HG02763 (cell line): ENCODE measurements at regions not wholly inside any gene's neighbourhood (a gene's known extent, or its start where the extent isn't known, plus 50 kb on each side); places are given as distances from the start of the nearest gene placed in this dataset.

Experiments used
- ATAC-seq: cut with Tn5 transposase; IDR thresholded peaks from one replicate; pipeline ENCODE4 v1.9.1; 2021; ENCODE audit warnings: mild to moderate bottlenecking, moderate library complexity; ENCODE audit not compliant: unreplicated experiment

- ATAC-seq = no peak
Observed at GRCh38 chr17:33403194-33403593, 110.1 kb upstream of the ASIC2 start.

DNA sequence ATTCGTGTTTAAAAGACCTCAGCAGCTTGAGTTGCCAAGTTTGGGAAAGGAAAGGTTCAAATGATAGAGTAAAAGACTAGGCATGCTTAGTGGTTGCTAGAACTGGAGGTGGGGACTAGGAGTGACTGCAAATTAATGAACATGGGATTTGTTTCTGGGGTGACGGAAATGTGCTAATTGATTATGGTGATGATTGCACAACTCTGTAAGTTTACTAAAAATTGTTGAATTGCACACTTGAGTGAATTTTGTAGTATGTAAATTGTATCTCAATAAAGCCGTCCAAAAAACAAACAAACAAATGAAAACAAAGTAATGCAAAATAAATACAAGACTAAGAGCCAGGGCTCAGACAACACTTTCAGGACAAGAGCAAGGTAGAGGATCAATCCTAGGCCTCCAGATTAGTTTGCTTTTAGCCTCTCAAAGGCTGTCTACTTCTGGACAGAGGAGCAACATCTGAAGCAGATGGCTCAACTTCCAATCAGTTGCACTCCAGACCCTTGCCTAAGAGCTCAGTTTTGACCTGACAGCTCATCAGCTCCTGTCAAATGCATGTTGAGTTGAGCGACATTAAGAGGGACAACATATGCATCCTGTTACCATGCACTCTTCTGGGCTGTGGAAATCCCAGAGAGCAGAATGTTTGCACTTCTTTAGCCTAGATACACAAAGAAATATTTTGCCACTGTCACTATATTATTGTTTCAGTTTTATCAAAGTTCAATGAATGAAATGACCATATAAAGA, 111.2 kb upstream of the ASIC2 start:
- no peak for ATAC-seq

- ATAC-seq = no peak
Observed at GRCh38 chr17:33416131-33416530, 123.0 kb upstream of the ASIC2 start.

GRCh38 chr17:33421933-33422332, 128.8 kb upstream of the ASIC2 start:
- ATAC-seq = no peak

- ATAC-seq = no peak
Observed at GRCh38 chr17:33433581-33433980, 140.5 kb upstream of the ASIC2 start.

DNA sequence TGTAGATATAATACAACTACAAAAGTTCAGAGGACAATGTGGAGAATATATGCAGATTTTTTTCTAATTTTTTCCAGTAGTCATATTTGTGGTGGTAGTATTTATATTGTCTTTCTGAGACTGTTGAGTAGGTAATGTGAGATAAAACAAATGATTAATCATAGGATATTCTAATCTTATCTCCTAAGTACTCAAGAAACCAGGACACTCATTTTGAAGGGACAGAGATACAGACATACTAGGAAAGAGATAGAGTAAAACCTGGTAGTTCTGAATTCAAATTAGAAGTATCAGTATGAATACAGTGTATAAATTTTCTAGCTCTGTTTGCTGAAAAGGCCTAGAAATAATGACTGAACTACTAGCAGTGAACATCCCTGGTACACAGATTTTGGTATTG, 141.7 kb upstream of the ASIC2 start:
- no peak for ATAC-seq

DNA sequence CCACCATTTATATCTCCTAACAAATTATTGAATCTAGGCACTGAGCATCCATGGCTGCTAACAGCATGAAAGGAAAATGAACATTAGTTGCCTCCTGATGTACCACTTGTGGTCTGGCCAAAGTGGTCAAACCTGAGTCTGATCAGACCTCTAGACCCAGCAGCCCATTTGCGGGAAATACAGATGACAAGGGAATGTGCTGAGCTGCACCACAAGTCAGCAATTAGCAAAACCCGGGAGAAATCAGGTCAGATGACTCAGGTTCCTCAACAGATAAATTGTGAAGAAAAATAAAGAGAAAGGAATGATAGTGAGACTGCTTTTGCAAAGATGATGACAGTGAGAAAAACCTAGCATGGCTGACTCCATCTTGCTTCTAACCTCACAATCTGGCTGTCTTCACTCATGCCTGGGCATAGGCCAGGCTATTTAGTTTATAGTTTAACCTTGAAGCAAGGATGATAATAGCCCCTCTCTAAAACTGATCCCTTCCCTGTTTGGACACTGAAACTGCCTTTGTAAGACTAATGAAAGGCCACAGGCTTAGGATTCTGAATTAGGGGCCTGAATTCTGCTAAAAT, 142.7 kb upstream of the ASIC2 start:
- no peak for ATAC-seq

- no peak for ATAC-seq
Observed at GRCh38 chr17:33436321-33436720, 143.2 kb upstream of the ASIC2 start.

DNA sequence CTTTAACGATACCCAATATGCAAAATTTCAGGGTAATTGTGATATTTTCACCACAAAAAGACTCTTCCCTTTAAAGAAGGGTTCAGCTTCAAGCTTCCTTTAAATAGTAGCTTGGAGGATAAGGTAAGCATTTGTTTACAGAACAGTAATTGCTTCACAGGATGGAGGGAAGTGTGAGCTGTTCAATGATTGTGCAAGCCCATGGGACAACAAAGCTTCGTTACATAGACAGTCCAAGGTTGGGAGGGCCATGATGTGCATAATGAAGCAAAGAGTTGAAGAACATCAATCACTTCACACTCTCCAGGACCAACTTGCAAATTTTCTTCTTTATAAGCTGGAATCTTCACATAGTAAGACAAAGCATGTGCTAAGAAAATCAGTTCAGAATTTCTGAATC, 145.0 kb upstream of the ASIC2 start:
- ATAC-seq = no peak

GRCh38 chr17:33438578-33438977, 145.5 kb upstream of the ASIC2 start:
- ATAC-seq = no peak

GRCh38 chr17:33442320-33442719, 149.2 kb upstream of the ASIC2 start:
- ATAC-seq = no peak

GRCh38 chr17:33444731-33445130, 151.6 kb upstream of the ASIC2 start:
- ATAC-seq = no peak

- ATAC-seq = no peak
Observed at GRCh38 chr17:33447090-33447489, 154.0 kb upstream of the ASIC2 start.

- ATAC-seq = no peak
Observed at GRCh38 chr17:33451221-33451620, 158.1 kb upstream of the ASIC2 start.

- no peak for ATAC-seq
Observed at GRCh38 chr17:33457477-33457876, 164.4 kb upstream of the ASIC2 start.

GRCh38 chr17:33459078-33459940, 166.2 kb upstream of the ASIC2 start:
- ATAC-seq = no peak

DNA sequence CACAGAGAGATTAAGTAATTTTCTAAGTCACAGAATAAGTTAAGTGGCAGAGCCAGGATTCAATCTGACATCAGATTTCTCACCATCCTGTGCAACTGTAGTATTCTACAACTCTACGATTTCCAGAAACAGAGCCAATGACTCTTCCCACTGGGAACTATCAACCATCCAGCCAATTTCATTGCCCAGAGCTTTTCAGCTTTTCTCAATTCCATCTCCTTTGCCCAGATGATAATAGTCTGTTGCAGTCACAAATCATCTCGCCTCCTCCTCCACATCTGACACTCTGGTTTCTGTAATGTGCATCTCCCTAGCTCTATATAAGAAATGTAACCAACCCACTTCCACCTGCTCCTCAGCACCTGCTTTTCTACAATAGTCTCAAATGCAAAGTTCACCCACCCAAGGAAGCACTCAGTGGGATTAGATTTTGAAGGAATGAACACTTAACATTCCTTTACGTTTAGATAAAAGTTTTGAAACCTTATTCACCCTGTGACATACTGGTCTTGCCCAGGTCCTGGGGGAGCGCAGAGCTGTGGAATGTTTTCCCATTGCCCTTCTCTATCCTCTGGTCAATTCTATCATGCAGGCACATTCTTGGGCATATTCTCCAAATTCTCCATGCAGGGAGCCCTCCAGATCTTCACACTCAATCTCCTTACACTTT, 167.8 kb upstream of the ASIC2 start:
- no peak for ATAC-seq

DNA sequence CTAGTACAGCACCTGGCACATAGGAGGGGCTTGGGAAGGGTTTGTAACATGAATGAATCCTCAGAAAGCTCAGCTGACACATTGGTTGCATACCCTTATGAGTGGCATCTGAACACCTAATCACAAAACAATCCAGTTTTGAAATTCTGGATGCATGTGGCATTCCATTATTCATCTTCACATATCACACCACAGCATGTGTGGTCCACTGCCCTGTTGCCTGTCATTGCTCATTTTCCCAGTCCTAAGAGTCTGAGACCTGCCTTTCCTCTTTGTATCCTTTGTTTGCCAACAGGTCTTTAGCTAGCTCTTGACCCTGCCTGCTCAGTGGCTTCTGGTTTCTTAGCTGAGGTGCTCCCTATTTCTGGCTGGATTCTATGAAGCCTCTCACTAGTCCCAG, 170.8 kb upstream of the ASIC2 start:
- no peak for ATAC-seq

DNA sequence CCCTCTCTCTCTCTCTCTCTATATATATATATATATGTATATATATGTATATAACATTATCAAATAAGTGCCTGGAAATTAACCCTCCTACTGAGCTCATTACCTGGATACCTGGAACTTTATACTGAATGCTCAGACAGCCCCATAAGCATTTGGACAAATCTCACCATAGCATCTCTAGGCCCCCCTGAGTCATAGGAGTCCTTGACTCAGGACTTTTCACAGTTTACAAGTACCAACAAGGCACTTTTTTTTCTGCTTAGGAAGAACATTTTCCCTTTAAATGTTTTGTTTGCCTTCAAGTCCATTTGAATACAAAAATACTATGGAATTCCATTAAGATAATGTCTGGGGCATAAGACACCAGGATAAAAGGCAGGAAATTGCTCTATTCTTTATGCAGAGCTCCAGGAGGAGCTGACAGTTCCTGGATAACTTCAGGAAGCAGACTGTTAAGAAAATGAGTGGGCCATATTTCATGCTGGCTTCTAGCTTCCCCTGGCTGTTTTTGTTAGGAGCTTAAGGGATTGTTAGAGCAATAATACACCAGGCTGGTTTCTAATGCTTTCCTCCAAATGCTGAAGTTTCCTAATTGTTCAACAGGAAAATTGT, 171.7 kb upstream of the ASIC2 start:
- ATAC-seq = no peak

- no peak for ATAC-seq
Observed at GRCh38 chr17:33469421-33469820, 176.3 kb upstream of the ASIC2 start.

GRCh38 chr17:33469911-33470310, 176.8 kb upstream of the ASIC2 start:
- ATAC-seq = no peak
